ENCODE measurements at regions not wholly inside any gene's neighbourhood (a gene's known extent, or its start where the extent isn't known, plus 50 kb on each side); places are given as distances from the start of the nearest gene placed in this dataset.

DNA sequence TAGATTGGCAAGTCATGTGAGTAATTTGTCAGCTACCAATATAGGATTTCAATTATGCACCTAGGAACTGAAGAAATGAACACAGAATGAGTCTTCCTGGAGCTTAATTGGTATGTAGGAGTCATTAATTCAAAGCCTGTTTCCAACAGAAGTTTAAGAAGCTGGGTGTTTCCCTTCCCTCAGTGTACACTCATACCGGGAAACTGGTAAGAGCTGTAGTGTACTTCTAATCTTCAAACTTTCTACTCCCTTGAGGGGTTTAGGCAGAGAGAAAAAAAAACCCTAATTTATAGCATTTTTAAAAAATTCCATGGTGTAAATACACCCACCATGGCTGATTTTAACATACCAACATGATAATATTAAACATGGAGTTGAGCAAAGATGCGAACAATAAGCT lies 665.7 kb upstream of the SLITRK5 start:
- no peak for DNase-seq
- intact Hi-C loops (cut with DNase I): no loop called here
- ATAC-seq: no peak
- H3K4me3 ChIP-seq: no peak overlapping the region
- H3K9me3 ChIP-seq: peaks cover 0 to 6% (median 0%) of the 10 kb centered on the region in 3 donors
- no peaks in the 10 kb centered on the region for H3K36me3 ChIP-seq (replicated peaks in 1 of 2; ENCODE audit: insufficient read depth in 1 of 2, low read depth in 2 of 2)
- WGBS, 2 donors: 73 to 77% methylated on average over 2 of the region's 2 CpGs
- no peaks in the 10 kb centered on the region for H3K27me3 ChIP-seq
- no peak overlapping the region for H3K27ac ChIP-seq
- H3K4me1 ChIP-seq: no peaks in the 10 kb centered on the region
- no peak for TF ChIP-seq POLR2A (IDR thresholded peaks at IDR 0.05)
- TF ChIP-seq, protein P1, sequence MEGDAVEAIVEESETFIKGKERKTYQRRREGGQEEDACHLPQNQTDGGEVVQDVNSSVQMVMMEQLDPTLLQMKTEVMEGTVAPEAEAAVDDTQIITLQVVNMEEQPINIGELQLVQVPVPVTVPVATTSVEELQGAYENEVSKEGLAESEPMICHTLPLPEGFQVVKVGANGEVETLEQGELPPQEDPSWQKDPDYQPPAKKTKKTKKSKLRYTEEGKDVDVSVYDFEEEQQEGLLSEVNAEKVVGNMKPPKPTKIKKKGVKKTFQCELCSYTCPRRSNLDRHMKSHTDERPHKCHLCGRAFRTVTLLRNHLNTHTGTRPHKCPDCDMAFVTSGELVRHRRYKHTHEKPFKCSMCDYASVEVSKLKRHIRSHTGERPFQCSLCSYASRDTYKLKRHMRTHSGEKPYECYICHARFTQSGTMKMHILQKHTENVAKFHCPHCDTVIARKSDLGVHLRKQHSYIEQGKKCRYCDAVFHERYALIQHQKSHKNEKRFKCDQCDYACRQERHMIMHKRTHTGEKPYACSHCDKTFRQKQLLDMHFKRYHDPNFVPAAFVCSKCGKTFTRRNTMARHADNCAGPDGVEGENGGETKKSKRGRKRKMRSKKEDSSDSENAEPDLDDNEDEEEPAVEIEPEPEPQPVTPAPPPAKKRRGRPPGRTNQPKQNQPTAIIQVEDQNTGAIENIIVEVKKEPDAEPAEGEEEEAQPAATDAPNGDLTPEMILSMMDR (IDR thresholded peaks at IDR 0.05): no peak

DNA sequence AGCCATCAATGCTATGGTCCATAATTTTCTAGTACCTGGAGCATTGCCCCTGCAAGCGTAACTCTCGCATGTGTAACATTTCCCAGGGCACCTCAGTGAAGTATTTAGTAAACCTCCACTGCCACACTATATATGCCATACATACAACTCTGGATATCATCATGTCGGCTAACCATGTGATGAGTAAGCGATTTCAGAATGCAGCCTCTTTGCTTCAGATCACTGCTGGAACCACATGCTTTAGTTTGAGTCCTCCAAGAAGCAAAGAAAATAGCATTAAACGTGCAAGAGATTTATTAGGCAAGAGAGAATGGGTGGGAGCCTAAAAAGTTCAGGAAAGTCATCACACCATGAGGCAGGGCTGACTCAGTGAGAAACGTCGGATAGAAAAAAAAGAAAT lies 635.6 kb upstream of the SLITRK5 start:
- no peak for DNase-seq
- 56 to 65% methylated on average over 7 of the region's 7 CpGs for WGBS, 2 donors

DNA sequence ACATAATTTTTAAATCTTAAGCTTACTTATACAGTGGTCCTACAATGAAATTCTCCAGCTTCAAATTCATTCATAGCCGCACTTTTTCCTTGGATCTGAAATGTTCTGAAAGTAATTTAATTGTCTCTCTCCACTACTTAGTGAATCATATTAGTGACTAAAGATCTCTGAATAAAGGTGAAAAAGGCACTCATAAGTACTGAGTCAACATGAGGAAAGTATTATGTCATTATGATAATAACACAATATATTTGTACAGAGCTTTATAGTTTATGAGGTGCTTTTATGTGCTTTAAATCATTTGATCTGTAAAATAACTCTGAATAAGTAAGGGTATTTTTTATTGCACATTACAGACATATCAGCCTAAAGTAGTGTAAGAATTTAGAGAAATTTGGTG lies 628.2 kb upstream of the SLITRK5 start:
- Histone ChIP-seq H3K27ac (no peak overlapping the region), H3K4me1 (no peaks in the 10 kb centered on the region), H3K9me3 (no peaks in the 10 kb centered on the region), H3K4me3 (no peak overlapping the region), H3K27me3 (no peaks in the 10 kb centered on the region), H3K36me3 (replicated peaks in 1 of 2; ENCODE audit: insufficient read depth in 1 of 2, low read depth in 2 of 2) (no peaks in the 10 kb centered on the region)
- 73 to 83% methylated on average over 1 of the region's 1 CpG for WGBS, 2 donors
- intact Hi-C loops (cut with DNase I): no loop called here
- DNase-seq (no peak), ATAC-seq (no peak)
- no peak for TF ChIP-seq POLR2A (IDR thresholded peaks at IDR 0.05)
- TF ChIP-seq, protein P1 (IDR thresholded peaks at IDR 0.05): no peak

More for the DNA sequence above, 635.6 kb upstream of the SLITRK5 start:
- Histone ChIP-seq H3K4me3 (no peak overlapping the region), H3K27me3 (no peaks in the 10 kb centered on the region), H3K27ac (no peak overlapping the region), H3K4me1 (no peaks in the 10 kb centered on the region), H3K9me3 (no peaks in the 10 kb centered on the region), H3K36me3 (replicated peaks in 1 of 2; ENCODE audit: insufficient read depth in 1 of 2, low read depth in 2 of 2) (no peaks in the 10 kb centered on the region)
- intact Hi-C loops (cut with DNase I): no loop called here
- no peak for TF ChIP-seq POLR2A (IDR thresholded peaks at IDR 0.05)
- TF ChIP-seq, protein P1 (IDR thresholded peaks at IDR 0.05): no peak
- no peak for ATAC-seq

DNA sequence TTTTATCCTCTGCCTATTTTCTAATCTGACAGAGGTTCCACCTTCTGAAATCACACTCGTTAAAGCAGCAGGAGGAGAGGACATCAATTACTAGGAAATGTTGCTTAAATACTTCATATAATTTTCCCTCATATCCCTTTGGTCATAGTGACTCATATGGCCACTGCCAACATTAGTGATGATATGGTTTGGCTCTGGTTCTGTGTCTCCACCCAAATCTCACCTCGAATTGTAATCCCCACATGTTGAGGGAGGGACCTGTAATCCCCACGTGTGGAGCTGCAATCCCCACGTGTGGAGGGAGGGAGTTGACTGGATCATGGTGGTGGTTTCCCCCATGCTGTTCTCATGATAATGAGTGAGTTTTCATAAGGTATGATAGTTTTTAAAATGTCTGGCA lies 618.4 kb upstream of the SLITRK5 start:
- H3K27me3 ChIP-seq: no peaks in the 10 kb centered on the region
- intact Hi-C loops (cut with DNase I): no loop called here
- WGBS, 2 donors: 27 to 45% methylated on average over 4 of the region's 4 CpGs
- H3K9me3 ChIP-seq: no peaks in the 10 kb centered on the region
- DNase-seq: no peak
- H3K4me1 ChIP-seq: no peaks in the 10 kb centered on the region
- no peak overlapping the region for H3K4me3 ChIP-seq
- no peak for ATAC-seq
- H3K36me3 ChIP-seq (replicated peaks in 1 of 2; ENCODE audit: insufficient read depth in 1 of 2, low read depth in 2 of 2): no peaks in the 10 kb centered on the region
- no peak overlapping the region for H3K27ac ChIP-seq
- TF ChIP-seq, protein P1 (IDR thresholded peaks at IDR 0.05): no peak
- no peak for TF ChIP-seq POLR2A (IDR thresholded peaks at IDR 0.05)

DNA sequence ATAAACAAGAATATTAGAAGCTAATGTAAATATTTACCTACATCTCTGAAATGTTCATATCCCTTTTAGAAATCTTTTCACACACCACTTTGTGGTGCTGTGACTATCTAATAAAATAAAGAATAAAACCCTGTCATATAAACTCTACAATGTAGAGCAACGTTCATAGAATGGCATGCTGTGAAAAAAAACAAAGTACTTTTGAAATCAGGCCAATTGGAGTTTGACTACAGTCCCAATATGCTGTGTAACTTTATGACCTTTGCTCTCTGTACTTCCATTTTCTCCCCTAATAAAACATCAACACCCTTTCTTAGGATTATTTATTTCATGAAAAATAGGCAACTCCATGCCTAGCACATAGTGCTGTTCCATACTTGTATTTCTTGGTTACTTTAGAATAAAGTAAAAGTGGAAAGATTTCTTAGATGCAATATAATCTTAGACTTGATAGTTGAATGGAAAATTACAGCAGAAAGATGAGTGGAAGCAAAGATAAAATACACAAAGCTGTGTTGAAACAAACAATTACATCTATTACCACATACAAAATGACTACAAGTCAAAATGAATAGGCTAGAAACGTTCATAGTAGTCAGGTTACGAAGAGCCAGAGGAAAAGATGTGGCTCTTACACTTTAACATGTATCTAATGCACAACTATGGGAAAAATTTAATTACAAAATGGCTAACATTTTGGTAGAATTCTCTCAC lies 613.2 kb upstream of the SLITRK5 start:
- intact Hi-C loops (cut with DNase I): no loop called here
- Histone ChIP-seq H3K36me3 (replicated peaks in 1 of 2; ENCODE audit: insufficient read depth in 1 of 2, low read depth in 2 of 2) (no peaks in the 10 kb centered on the region), H3K4me1 (no peaks in the 10 kb centered on the region), H3K9me3 (no peaks in the 10 kb centered on the region), H3K4me3 (no peak overlapping the region), H3K27me3 (no peaks in the 10 kb centered on the region), H3K27ac (no peak overlapping the region)
- 42 to 46% methylated on average over 3 of the region's 3 CpGs for WGBS, 2 donors
- TF ChIP-seq POLR2A (IDR thresholded peaks at IDR 0.05): no peak
- TF ChIP-seq, protein P1 (IDR thresholded peaks at IDR 0.05): no peak
- no peak for ATAC-seq
- no peak for DNase-seq

Data from body of pancreas (tissue), 4 donors.